GM12865 (cell line): ENCODE measurements at regions not wholly inside any gene's neighbourhood (a gene's known extent, or its start where the extent isn't known, plus 50 kb on each side); places are given as distances from the start of the nearest gene placed in this dataset.
A peak's percentile ranks its signal among the peaks of the same experiment; 100 is the strongest.

Experiments
- DNase-seq: peaks from one replicate; pipeline ENCODE4 v3.0.0; 2010; ENCODE audit warnings: low read depth
- H3K4me3 ChIP-seq: 2 replicates; pipeline ENCODE4 v1.5.1; 2011; ENCODE audit warnings: mild to moderate bottlenecking, low read depth, low read length, control low read depth
- CTCF ChIP-seq: IDR thresholded peaks from 2 replicates; pipeline ENCODE4 v1.5.1; 2011; ENCODE audit warnings: low read length, control low read depth, low read depth, inconsistent platforms; ENCODE audit not compliant: insufficient read depth; ENCODE audit errors: missing control alignments

- no peak for DNase-seq
- TF ChIP-seq CTCF, result no peak
- H3K4me3 ChIP-seq, result no peak overlapping the region
These were observed 665.7 kb downstream of the BRINP3 start for GRCh38 chr1:189811960-189812359.

GRCh38 chr1:189816558-189816957, 661.1 kb downstream of the BRINP3 start:
- H3K4me3 ChIP-seq, result no peak overlapping the region
- no peak for TF ChIP-seq CTCF
- DNase-seq, result no peak

GRCh38 chr1:189819751-189820150, 657.9 kb downstream of the BRINP3 start:
- DNase-seq, result no peak
- TF ChIP-seq CTCF, result no peak
- no peak overlapping the region for H3K4me3 ChIP-seq

GRCh38 chr1:189821833-189822232, 655.8 kb downstream of the BRINP3 start:
- no peak for DNase-seq
- no peak overlapping the region for H3K4me3 ChIP-seq
- TF ChIP-seq CTCF, result no peak

GRCh38 chr1:189834813-189835212, 642.9 kb downstream of the BRINP3 start:
- TF ChIP-seq CTCF, result no peak
- H3K4me3 ChIP-seq, result no peak overlapping the region
- DNase-seq, result no peak

- no peak for DNase-seq
- TF ChIP-seq CTCF, result no peak
- no peak overlapping the region for H3K4me3 ChIP-seq
These were observed 630.1 kb downstream of the BRINP3 start for GRCh38 chr1:189847613-189848012.

- DNase-seq, result peak; percentile 4
- no peak for TF ChIP-seq CTCF
- H3K4me3 ChIP-seq, result no peak overlapping the region
These were observed 625.8 kb downstream of the BRINP3 start for GRCh38 chr1:189851806-189852367.
